ENCODE measurements at regions not wholly inside any gene's neighbourhood (a gene's known extent, or its start where the extent isn't known, plus 50 kb on each side); places are given as distances from the start of the nearest gene placed in this dataset.

DNA sequence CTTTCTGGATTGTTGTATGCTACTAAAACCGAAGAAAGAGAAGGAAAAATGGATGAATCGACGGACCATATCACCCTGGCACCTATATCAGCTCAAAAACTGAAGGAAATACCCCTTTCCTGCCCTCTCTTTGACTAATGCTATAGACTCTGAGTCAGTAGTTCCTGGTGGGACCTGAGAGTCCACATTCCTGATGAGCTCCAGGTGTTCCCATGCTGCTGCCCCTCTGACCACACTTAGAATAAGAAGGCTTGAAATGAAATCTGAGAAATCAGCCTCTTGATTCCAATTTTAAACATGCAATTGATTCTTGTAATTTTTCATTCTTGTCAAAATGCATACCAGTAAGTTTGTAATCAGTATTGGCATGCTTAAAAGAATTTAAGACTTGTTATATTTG lies 75.2 kb downstream of the PRL start:
- TF ChIP-seq, protein P1, sequence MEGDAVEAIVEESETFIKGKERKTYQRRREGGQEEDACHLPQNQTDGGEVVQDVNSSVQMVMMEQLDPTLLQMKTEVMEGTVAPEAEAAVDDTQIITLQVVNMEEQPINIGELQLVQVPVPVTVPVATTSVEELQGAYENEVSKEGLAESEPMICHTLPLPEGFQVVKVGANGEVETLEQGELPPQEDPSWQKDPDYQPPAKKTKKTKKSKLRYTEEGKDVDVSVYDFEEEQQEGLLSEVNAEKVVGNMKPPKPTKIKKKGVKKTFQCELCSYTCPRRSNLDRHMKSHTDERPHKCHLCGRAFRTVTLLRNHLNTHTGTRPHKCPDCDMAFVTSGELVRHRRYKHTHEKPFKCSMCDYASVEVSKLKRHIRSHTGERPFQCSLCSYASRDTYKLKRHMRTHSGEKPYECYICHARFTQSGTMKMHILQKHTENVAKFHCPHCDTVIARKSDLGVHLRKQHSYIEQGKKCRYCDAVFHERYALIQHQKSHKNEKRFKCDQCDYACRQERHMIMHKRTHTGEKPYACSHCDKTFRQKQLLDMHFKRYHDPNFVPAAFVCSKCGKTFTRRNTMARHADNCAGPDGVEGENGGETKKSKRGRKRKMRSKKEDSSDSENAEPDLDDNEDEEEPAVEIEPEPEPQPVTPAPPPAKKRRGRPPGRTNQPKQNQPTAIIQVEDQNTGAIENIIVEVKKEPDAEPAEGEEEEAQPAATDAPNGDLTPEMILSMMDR (IDR thresholded peaks at IDR 0.05; ENCODE audit: low read depth, low read length): no peak
- no peak overlapping the region for H3K4me3 ChIP-seq (ENCODE audit: low read depth, low read length)
- in situ Hi-C loops (cut with HindIII; ENCODE audit: low sequenced_read_pairs): no loop called here
- DNase-seq (ENCODE audit: low read depth, low spot score): no peak

- in situ Hi-C loops (cut with HindIII; ENCODE audit: low sequenced_read_pairs): no loop called here
- TF ChIP-seq, protein P1 (IDR thresholded peaks at IDR 0.05; ENCODE audit: low read depth, low read length): no peak
- DNase-seq (ENCODE audit: low read depth, low spot score): no peak
These were observed 74.4 kb downstream of the PRL start for GRCh38 chr6:22222469-22222868.

GRCh38 chr6:22227824-22228610 lies 68.8 kb downstream of the PRL start:
- in situ Hi-C loops (cut with HindIII; ENCODE audit: low sequenced_read_pairs): no loop called here
- TF ChIP-seq, protein P1 (IDR thresholded peaks at IDR 0.05; ENCODE audit: low read depth, low read length): no peak
- H3K4me3 ChIP-seq (ENCODE audit: low read depth, low read length): no peak overlapping the region
- DNase-seq (ENCODE audit: low read depth, low spot score): no peak

More at GRCh38 chr6:22222469-22222868, 74.4 kb downstream of the PRL start:
- no peak overlapping the region for H3K4me3 ChIP-seq (ENCODE audit: low read depth, low read length)

- TF ChIP-seq, protein P1 (IDR thresholded peaks at IDR 0.05; ENCODE audit: low read depth, low read length): no peak
- H3K4me3 ChIP-seq (ENCODE audit: low read depth, low read length): no peak overlapping the region
- no peak for DNase-seq (ENCODE audit: low read depth, low spot score)
- in situ Hi-C loops (cut with HindIII; ENCODE audit: low sequenced_read_pairs): no loop called here
These were observed 65.8 kb downstream of the PRL start for GRCh38 chr6:22231050-22231449.

GRCh38 chr6:22231616-22232015 lies 65.2 kb downstream of the PRL start:
- no peak overlapping the region for H3K4me3 ChIP-seq (ENCODE audit: low read depth, low read length)
- TF ChIP-seq, protein P1 (IDR thresholded peaks at IDR 0.05; ENCODE audit: low read depth, low read length): no peak
- in situ Hi-C loops (cut with HindIII; ENCODE audit: low sequenced_read_pairs): no loop called here
- DNase-seq (ENCODE audit: low read depth, low spot score): peak; percentile 64

DNA sequence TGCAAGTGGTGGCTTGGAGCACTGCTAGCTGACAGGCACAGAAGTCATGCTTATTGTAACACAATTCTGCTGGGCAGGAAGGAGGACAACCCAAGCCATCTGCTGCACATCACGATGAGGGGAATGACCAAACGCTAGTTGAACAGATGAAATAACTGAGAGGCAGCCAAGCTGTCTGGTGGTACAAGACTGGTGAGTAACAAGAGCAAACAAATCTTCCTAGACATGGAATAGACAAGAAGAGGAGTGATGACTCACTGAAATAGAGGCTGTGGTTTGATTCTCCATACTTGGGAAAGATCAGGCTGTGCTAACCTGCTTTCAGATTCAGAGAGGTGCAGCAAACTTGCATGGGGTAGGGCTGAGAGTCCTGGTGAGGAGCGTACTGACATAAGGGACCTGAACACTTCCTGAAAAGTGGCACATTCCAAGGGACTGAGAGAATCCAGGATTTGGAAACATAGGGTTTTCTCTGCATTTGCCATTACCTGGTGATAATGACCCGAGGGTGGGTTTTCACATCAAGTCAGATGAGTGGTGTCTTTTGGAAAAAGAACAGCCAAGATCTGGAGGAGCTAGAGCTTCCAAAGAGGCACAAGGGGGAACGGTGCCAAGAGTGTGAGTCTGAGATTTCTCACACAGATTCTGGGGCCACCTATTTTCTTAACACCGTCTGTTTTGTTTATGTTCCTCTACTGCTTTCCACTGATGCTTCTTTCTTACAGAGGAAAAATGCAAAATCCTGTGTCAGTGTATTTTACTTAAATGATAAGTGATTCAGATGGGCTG lies 60.0 kb downstream of the PRL start:
- TF ChIP-seq, protein P1 (IDR thresholded peaks at IDR 0.05; ENCODE audit: low read depth, low read length): no peak
- no peak overlapping the region for H3K4me3 ChIP-seq (ENCODE audit: low read depth, low read length)
- peak; percentile 90 for DNase-seq (ENCODE audit: low read depth, low spot score)
- in situ Hi-C loops (cut with HindIII; ENCODE audit: low sequenced_read_pairs): no loop called here
